Left lung (tissue), 4 donors: ENCODE measurements at regions not wholly inside any gene's neighbourhood (a gene's known extent, or its start where the extent isn't known, plus 50 kb on each side); places are given as distances from the start of the nearest gene placed in this dataset.
"Not testable (repeated sequence)": the region's sequence is repeated elsewhere in the genome, so short reads cannot be mapped to it uniquely, and the experiment has no call there.

ENCODE experiments used
- ATAC-seq: fragments of 200-7000 bp; cut with Tn5 transposase; one replicate; pipeline ENCODE4 v1.9.1; 2020; ENCODE audit warnings: moderate library complexity
- DNase-seq, 4 donors: peaks; one replicate each; pipeline ENCODE4 v3.0.0-alpha.2; 2013 to 2020
- H3K27ac ChIP-seq, 2 donors: fragments of 200-600 bp; sonication (generic) in 1 of 2; one replicate each; pipeline versions ENCODE4 v1.5.0 to v1.8.0; 2020 to 2021
- H3K27me3 ChIP-seq, 2 donors: fragments of 200-600 bp; sonication (generic) in 1 of 2; one replicate each; pipeline versions ENCODE4 v1.5.0 to v1.8.0; 2020 to 2021
- H3K36me3 ChIP-seq, 2 donors: fragments of 200-600 bp; sonication (generic) in 1 of 2; one replicate each; pipeline versions ENCODE4 v1.5.0 to v1.8.0; 2020 to 2021
- H3K4me1 ChIP-seq, 2 donors: fragments of 200-600 bp; one replicate each; pipeline ENCODE4 v1.8.0; 2021
- H3K4me3 ChIP-seq, 2 donors: fragments of 200-600 bp; sonication (generic) in 1 of 2; one replicate each; pipeline versions ENCODE4 v1.5.0 to v1.8.0; 2020 to 2021; ENCODE audit warnings: mild to moderate bottlenecking in 1 of 2
- H3K9me3 ChIP-seq, 2 donors: fragments of 200-600 bp; sonication (generic) in 1 of 2; one replicate each; pipeline versions ENCODE4 v1.5.0 to v1.8.0; 2020 to 2021
- CTCF ChIP-seq, 2 donors: fragments of 200-600 bp; sonication (generic) in 1 of 2; IDR thresholded peaks; one replicate each; pipeline versions ENCODE4 v1.5.0 to v1.8.0; 2021; ENCODE audit warnings: antibody characterized with exemption in 2 of 2
- intact Hi-C, 2 donors: fragments of 100-400 bp; cut with DNase I; formaldehyde crosslinking; loops; one replicate each; pipeline versions ENCODE4 v1.11.2 to v1.14.2; 2022
- donor health status: DM: no; HTN: yes; CAD: no.
- donor health status: DM: no; HTN: no; CAD: no.

- H3K9me3 ChIP-seq = peaks cover 0 to 7% of the 10 kb centered on the region in 2 donors
- H3K27me3 ChIP-seq = no peaks in the 10 kb centered on the region
- no peak overlapping the region for H3K27ac ChIP-seq
- ATAC-seq (no peak), DNase-seq (no peak)
- H3K4me3 ChIP-seq = no peak overlapping the region
- no peak for TF ChIP-seq CTCF (IDR thresholded peaks at IDR 0.05)
- H3K36me3 ChIP-seq = no peaks in the 10 kb centered on the region
- no peaks in the 10 kb centered on the region for H3K4me1 ChIP-seq
- intact Hi-C loops = no loop called here
Observed at GRCh38 chr3:173301647-173302046, 95.9 kb upstream of the NLGN1 start.

- DNase-seq (no peak), ATAC-seq (no peak)
- Histone ChIP-seq H3K36me3 (no peaks in the 10 kb centered on the region), H3K27me3 (no peaks in the 10 kb centered on the region), H3K27ac (no peak overlapping the region), H3K4me1 (no peaks in the 10 kb centered on the region), H3K9me3 (peaks cover 0 to 12% of the 10 kb centered on the region in 2 donors), H3K4me3 (no peak overlapping the region)
- intact Hi-C loops = no loop called here
- TF ChIP-seq CTCF (IDR thresholded peaks at IDR 0.05) = no peak
Observed at GRCh38 chr3:173289072-173289471, 108.5 kb upstream of the NLGN1 start.

GRCh38 chr3:173287361-173287760 is 110.2 kb upstream of the NLGN1 start:
- peaks cover 0 to 12% of the 10 kb centered on the region in 2 donors for H3K9me3 ChIP-seq
- no peak overlapping the region for H3K27ac ChIP-seq
- intact Hi-C loops = no loop called here
- no peaks in the 10 kb centered on the region for H3K36me3 ChIP-seq
- H3K4me1 ChIP-seq = no peaks in the 10 kb centered on the region
- no peak overlapping the region for H3K4me3 ChIP-seq
- H3K27me3 ChIP-seq = no peaks in the 10 kb centered on the region
- ATAC-seq (no peak), DNase-seq (no peak)
- no peak for TF ChIP-seq CTCF (IDR thresholded peaks at IDR 0.05)

GRCh38 chr3:173286507-173286906 is 111.0 kb upstream of the NLGN1 start:
- H3K36me3 ChIP-seq, DNase-seq, ATAC-seq, H3K27me3 ChIP-seq, H3K4me3 ChIP-seq, H3K27ac ChIP-seq, H3K4me1 ChIP-seq, intact Hi-C loops: not testable (repeated sequence)
- H3K9me3 ChIP-seq = peaks cover 0 to 12% of the 10 kb centered on the region in 2 donors

- H3K36me3 ChIP-seq = no peaks in the 10 kb centered on the region
- ATAC-seq = no peak
- no peak for TF ChIP-seq CTCF (IDR thresholded peaks at IDR 0.05)
- no peak for DNase-seq
- no peak overlapping the region for H3K4me3 ChIP-seq
- H3K4me1 ChIP-seq = no peaks in the 10 kb centered on the region
- intact Hi-C loops = no loop called here
- H3K27ac ChIP-seq = no peak overlapping the region
- H3K9me3 ChIP-seq = peaks cover 0 to 12% of the 10 kb centered on the region in 2 donors
- H3K27me3 ChIP-seq = no peaks in the 10 kb centered on the region
Observed at GRCh38 chr3:173284301-173284700, 113.2 kb upstream of the NLGN1 start.

- Histone ChIP-seq H3K9me3 (peaks cover 0 to 13% of the 10 kb centered on the region in 2 donors), H3K27ac (no peak overlapping the region), H3K27me3 (no peaks in the 10 kb centered on the region), H3K4me1 (no peaks in the 10 kb centered on the region), H3K36me3 (no peaks in the 10 kb centered on the region), H3K4me3 (no peak overlapping the region)
- intact Hi-C loops = no loop called here
- no peak for TF ChIP-seq CTCF (IDR thresholded peaks at IDR 0.05)
- DNase-seq = no peak
- no peak for ATAC-seq
Observed at GRCh38 chr3:173275740-173276139, 121.8 kb upstream of the NLGN1 start.
